ENCODE measurements at regions not wholly inside any gene's neighbourhood (a gene's known extent, or its start where the extent isn't known, plus 50 kb on each side); places are given as distances from the start of the nearest gene placed in this dataset.

DNA sequence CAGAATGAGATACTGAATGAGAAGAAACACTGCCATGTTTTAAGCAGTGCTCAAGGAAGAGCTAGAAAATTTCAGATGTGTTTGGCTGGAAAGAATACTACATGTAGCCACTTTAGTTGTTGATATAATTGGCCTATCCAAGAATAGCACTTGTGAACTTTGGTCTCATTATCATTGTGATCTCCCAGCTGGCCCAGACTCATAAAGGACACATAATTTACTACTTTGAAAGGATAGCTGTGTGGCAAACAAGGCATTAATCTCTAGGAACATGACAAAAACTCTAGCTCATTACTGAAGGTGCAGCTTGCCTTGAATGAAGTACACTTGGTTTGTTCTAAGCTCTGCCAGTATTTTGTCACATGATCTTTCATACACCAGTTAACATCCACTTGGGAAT, 356.3 kb downstream of the CSNK1G3 start (continued):
- TF ChIP-seq, protein P1, sequence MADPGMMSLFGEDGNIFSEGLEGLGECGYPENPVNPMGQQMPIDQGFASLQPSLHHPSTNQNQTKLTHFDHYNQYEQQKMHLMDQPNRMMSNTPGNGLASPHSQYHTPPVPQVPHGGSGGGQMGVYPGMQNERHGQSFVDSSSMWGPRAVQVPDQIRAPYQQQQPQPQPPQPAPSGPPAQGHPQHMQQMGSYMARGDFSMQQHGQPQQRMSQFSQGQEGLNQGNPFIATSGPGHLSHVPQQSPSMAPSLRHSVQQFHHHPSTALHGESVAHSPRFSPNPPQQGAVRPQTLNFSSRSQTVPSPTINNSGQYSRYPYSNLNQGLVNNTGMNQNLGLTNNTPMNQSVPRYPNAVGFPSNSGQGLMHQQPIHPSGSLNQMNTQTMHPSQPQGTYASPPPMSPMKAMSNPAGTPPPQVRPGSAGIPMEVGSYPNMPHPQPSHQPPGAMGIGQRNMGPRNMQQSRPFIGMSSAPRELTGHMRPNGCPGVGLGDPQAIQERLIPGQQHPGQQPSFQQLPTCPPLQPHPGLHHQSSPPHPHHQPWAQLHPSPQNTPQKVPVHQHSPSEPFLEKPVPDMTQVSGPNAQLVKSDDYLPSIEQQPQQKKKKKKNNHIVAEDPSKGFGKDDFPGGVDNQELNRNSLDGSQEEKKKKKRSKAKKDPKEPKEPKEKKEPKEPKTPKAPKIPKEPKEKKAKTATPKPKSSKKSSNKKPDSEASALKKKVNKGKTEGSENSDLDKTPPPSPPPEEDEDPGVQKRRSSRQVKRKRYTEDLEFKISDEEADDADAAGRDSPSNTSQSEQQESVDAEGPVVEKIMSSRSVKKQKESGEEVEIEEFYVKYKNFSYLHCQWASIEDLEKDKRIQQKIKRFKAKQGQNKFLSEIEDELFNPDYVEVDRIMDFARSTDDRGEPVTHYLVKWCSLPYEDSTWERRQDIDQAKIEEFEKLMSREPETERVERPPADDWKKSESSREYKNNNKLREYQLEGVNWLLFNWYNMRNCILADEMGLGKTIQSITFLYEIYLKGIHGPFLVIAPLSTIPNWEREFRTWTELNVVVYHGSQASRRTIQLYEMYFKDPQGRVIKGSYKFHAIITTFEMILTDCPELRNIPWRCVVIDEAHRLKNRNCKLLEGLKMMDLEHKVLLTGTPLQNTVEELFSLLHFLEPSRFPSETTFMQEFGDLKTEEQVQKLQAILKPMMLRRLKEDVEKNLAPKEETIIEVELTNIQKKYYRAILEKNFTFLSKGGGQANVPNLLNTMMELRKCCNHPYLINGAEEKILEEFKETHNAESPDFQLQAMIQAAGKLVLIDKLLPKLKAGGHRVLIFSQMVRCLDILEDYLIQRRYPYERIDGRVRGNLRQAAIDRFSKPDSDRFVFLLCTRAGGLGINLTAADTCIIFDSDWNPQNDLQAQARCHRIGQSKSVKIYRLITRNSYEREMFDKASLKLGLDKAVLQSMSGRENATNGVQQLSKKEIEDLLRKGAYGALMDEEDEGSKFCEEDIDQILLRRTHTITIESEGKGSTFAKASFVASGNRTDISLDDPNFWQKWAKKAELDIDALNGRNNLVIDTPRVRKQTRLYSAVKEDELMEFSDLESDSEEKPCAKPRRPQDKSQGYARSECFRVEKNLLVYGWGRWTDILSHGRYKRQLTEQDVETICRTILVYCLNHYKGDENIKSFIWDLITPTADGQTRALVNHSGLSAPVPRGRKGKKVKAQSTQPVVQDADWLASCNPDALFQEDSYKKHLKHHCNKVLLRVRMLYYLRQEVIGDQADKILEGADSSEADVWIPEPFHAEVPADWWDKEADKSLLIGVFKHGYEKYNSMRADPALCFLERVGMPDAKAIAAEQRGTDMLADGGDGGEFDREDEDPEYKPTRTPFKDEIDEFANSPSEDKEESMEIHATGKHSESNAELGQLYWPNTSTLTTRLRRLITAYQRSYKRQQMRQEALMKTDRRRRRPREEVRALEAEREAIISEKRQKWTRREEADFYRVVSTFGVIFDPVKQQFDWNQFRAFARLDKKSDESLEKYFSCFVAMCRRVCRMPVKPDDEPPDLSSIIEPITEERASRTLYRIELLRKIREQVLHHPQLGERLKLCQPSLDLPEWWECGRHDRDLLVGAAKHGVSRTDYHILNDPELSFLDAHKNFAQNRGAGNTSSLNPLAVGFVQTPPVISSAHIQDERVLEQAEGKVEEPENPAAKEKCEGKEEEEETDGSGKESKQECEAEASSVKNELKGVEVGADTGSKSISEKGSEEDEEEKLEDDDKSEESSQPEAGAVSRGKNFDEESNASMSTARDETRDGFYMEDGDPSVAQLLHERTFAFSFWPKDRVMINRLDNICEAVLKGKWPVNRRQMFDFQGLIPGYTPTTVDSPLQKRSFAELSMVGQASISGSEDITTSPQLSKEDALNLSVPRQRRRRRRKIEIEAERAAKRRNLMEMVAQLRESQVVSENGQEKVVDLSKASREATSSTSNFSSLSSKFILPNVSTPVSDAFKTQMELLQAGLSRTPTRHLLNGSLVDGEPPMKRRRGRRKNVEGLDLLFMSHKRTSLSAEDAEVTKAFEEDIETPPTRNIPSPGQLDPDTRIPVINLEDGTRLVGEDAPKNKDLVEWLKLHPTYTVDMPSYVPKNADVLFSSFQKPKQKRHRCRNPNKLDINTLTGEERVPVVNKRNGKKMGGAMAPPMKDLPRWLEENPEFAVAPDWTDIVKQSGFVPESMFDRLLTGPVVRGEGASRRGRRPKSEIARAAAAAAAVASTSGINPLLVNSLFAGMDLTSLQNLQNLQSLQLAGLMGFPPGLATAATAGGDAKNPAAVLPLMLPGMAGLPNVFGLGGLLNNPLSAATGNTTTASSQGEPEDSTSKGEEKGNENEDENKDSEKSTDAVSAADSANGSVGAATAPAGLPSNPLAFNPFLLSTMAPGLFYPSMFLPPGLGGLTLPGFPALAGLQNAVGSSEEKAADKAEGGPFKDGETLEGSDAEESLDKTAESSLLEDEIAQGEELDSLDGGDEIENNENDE (IDR thresholded peaks at IDR 0.05; ENCODE audit: insufficient replicate concordance, low read length) = no peak
- TF ChIP-seq TAF7 (optimal IDR thresholded peaks at IDR 0.05; ENCODE audit: borderline replicate concordance, low read depth, low read length) (no peak), TEAD4 (IDR thresholded peaks at IDR 0.05; ENCODE audit: low read depth, low read length) (no peak), RAD21 (IDR thresholded peaks at IDR 0.05 in 1 of 2, conservative IDR thresholded peaks at IDR 0.05 in 1 of 2; ENCODE audit: low read depth in 2 of 2, low read length in 2 of 2) (no peak), CEBPB (IDR thresholded peaks at IDR 0.05; ENCODE audit: low read depth, low read length) (no peak), RFX5 (IDR thresholded peaks at IDR 0.05; ENCODE audit: borderline replicate concordance, low read depth, low read length) (no peak), CTBP2 (IDR thresholded peaks at IDR 0.05; ENCODE audit: borderline replicate concordance, insufficient read depth, insufficient read length, low read length) (no peak), JUN (IDR thresholded peaks at IDR 0.05; ENCODE audit: low read depth, low read length) (no peak), HDAC6 (IDR thresholded peaks at IDR 0.05; ENCODE audit: low read depth, low read length) (no peak)
- TF ChIP-seq, protein P2, sequence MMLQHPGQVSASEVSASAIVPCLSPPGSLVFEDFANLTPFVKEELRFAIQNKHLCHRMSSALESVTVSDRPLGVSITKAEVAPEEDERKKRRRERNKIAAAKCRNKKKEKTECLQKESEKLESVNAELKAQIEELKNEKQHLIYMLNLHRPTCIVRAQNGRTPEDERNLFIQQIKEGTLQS (IDR thresholded peaks at IDR 0.05; ENCODE audit: insufficient read depth, low read depth, low read length) = no peak
- TF ChIP-seq, protein P3, sequence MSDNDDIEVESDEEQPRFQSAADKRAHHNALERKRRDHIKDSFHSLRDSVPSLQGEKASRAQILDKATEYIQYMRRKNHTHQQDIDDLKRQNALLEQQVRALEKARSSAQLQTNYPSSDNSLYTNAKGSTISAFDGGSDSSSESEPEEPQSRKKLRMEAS (IDR thresholded peaks at IDR 0.05) = no peak

Measured in H1 (cell line).